ENCODE measurements at regions not wholly inside any gene's neighbourhood (a gene's known extent, or its start where the extent isn't known, plus 50 kb on each side); places are given as distances from the start of the nearest gene placed in this dataset.
A peak's percentile ranks its signal among the peaks of the same experiment; 100 is the strongest.

DNA sequence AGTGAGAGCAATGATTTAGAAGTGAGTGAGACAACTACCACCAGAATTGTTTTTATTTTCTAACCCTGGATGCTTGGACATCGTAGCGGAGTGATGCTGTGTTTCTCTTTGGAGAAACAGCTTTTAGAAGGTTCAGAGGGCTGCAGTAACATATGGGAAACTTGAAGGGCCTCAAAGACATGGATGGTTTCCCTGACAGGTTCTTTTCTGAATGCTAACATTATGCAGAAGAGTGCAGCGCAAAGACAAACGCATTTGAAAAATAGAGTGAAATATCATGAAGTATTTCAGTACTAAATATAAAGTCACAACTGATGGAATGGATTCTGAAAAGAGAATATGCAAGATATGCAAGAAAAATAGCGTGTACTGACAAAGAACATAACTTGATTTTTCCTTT is 385.1 kb upstream of the DSEL start:
- no peak for DNase-seq (ENCODE audit: low spot score)
- FAIRE-seq = no peak

DNA sequence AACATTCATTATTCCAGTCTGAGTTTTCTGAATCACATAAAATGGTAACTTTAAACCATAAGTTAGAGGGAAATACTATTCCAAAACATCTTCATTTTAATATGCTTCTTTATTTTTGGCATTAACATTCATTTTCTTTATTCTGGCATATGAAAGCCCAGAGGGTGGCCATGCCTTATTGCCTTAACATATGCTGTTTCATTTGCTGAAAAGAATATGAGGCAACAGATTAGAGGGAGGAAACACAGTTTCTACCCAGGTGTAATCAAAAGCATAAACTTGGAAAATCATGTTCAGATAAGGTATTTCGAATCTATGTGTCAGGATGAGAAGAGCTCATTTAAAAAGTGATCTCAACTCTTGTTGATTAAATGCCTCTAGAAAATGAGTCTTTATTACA is 379.9 kb upstream of the DSEL start:
- FAIRE-seq (no peak), DNase-seq (ENCODE audit: low spot score) (no peak)

DNA sequence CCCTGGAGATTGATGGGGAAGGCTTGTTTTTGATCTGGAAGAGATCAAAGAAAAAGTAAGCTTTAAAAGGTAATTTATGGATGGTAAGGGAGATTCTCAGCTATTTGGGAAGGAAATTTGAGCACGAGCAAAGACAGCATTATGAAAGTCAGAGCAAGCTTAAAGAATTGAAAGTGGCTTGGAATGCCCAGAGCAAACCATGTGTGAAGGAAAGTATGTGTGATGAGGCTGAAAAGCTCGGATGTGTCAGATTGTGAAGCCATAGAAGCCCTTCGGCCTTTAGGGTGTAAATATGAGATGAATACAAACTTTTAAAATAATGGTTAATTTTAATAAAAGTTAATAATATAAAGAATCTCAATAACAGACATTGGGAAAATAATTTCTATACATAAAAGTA is 377.4 kb upstream of the DSEL start:
- DNase-seq (ENCODE audit: low spot score) (no peak), FAIRE-seq (no peak)

DNA sequence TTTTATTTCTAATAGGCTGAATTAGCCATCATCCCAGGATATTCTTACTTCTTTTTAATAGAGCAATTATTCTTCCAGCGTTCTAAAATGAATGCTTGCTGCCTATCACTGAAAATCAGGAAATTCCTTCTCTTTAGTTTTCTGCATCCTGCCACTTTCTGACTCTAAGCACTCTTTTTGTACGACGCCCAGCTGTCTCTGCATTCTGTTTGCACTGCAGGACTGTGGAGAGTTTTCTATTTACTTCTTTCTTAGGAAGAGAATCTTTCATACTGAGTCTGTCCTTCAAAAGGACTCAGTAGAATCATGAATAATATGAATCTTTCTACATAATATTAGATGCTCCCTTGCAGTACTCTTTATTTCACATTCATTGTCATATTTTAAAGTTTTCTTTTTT is 360.4 kb upstream of the DSEL start:
- FAIRE-seq (no peak), DNase-seq (ENCODE audit: low spot score) (no peak)

DNA sequence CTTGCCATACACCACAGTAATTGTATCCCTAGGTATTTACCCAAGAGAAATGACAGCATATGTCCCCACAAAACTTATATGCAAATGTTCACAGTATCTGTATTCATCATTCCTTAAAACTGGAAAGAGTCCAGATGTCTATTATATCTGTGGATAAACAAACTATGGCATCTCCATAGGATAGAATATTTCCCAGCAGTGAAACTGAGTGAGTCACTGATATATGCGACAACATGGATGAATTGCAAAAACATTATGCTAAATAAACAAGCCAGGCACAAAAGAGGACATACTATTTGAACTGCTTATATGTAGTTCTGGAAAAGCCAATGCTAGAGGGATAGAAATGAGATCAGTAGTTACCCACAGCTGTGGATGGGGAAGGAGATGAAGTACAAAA is 359.4 kb upstream of the DSEL start:
- FAIRE-seq (no peak), DNase-seq (ENCODE audit: low spot score) (no peak)

DNA sequence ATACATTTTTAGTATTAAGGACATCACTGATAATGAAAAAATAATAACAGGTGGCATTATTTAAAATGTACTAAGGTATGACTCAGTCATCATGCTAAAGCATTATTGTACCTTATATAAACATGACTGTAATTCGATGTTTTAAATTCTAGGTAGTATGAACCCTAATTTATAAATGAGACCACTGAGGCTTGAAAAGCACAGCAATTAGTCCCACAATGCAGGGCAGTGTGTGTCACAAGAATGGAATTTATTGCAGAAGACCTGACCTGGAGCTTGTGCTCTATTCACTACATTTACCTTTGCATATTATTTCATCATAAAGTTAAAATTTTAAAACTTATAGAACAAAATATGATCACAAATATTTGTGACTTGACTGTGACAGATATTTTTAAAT is 358.5 kb upstream of the DSEL start:
- DNase-seq (ENCODE audit: low spot score) (no peak), FAIRE-seq (no peak)

DNA sequence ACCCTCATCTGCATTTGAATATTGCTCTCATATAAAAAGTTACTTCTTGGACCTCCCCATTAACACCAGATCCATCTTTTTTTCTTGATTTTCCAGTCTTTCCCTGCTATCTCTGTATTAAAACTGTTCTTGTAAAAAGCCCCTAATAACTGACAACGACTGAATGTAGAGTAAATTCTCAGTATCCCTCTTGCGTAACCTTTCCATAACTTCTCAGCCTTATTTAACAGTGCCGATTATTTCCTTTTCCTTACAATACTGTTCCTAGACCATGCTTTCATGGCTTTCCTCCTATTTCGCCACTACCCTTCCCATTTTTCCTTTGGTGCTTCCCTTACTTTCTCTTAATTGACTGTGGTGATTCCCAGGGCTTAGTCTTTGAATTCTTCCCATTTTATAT is 348.9 kb upstream of the DSEL start:
- no peak for FAIRE-seq

DNA sequence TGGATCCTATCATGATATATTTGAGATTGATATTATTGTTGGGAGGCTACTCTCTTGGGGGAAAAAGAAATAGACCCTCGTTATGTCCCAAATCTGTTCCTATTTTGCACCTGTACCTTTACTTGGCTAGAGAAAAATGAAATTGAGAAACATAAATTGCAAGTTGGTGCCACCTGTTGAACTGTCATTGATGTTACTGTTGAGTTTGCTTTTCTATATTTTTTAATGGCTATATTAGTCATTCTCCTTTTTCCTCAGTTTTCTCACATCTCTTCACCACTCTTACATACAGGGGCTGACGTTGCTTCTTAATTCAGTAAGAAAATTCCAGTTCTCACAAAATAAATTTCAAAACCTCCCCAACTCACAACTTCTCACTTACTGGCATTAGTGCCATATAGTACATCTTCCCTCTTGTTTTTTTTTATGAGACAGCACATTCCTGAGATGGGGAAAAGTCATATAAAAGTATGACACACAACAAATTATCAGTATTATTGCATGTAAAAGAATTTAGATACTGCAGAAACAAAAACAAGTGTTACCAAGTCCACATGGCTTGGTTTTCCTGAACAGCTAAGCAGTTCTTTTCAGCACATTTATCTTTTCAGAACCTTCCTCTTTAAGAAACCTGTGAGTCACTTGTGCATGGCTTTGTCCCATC is 348.3 kb upstream of the DSEL start:
- DNase-seq (ENCODE audit: low spot score) = no peak
- FAIRE-seq = no peak

More for the DNA sequence above, 348.9 kb upstream of the DSEL start:
- DNase-seq (ENCODE audit: low spot score) = no peak

DNA sequence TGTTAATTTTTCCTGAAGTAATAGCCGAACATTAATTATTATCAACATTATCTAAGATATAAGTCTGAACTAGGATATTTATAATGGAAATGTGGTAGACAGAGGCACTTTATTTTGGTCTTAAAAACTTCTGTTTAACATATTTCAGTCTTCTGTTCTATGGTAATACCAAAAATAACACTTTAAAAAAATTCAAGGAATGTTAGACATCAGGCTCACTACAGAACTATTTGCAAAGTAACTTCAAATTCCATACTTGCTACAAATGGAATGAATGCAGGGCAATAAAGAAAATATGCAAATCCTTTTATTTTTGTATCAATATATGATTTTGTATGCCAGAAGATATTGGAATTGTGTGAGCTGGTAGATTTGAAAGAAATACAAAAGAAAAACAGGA is 345.5 kb upstream of the DSEL start:
- FAIRE-seq = no peak
- DNase-seq (ENCODE audit: low spot score) = no peak

DNA sequence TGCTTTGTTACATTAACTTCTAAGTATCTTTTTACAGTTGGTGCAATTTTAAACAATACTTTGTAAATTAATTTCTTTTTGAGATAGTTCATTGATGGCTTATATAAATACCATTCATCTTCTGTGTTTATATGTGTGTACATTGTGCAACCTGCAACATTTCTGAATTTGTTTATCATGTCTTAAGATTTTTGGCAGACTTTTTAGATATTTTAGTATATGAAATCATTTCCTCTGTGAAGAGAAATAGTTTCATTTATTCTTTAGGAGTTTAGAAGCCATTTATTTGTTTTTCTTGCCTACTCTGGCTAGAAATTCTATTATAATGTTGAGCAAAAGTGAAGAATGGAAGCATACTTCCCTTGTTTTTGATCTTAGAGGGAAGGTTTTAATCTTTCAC is 337.8 kb upstream of the DSEL start:
- DNase-seq (ENCODE audit: low spot score) (no peak), FAIRE-seq (no peak)

DNA sequence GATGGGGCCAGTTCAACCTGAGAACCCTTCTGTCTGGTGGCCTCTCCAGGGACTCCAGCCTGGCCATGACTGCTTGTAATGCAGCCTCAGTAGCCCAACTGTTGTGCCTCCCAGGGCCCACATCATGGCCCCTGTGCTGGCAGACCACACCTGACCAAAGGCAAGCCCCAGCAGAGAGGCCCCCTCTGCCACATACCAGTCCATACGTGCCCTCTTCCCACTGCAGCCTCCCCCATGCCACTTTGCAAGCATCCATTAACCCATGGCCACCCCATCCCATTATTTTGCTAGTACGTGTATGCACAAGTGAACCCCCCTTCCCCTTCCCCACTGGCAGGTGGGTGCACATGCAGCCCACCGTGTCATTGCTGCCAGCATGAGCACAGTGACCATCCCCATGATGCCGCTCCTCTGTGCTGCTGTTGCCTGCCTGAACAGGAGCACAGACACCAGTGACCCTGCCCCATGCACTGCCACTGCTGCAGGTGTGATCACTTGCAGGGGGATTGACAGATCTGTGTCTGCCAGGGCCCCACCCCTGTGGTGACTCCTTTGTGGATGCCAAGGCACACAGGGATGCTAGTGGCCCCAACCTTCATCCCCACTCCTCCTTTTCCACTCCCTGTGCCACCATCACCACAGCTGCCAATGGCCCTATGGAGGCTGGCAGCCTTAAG is 330.0 kb upstream of the DSEL start:
- FAIRE-seq (no peak), DNase-seq (ENCODE audit: low spot score) (no peak)

DNA sequence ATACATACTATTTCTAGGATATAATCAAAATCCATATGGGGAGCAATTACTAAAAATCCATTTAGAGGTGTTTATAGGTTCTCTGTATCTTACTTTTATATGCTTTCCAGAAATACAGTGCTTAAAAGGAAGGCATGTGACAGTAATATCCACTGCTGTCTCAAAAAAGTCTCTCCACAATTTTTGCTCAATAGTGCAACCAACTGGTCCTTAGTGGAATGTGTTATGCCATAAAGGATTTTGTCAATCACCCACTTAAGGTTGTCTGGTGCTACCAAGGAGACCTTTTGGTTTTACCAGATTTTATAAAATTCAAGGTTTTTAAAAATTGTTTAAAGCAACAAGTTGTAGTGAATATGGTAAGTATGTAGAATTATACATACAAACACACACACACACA is 328.5 kb upstream of the DSEL start:
- no peak for FAIRE-seq

DNA sequence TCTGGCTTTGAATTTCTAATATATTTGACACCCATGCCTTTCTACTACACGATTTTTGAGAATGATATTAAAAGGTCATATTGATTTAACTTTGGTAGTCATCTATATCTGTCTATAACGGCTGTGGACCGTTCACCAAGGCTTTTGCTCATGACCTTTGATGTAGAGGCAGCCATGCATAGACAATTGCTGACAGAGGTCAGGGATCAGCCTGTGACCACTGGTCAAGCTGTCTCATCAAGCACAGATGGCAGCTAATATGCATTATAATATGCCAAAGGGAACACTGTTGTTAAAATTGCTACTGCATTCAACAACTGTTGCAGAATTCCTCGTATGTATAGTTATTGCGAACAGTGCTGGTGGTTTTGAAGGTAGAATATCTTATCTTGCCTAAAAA is 323.9 kb upstream of the DSEL start:
- no peak for DNase-seq (ENCODE audit: low spot score)
- FAIRE-seq = no peak

More for the DNA sequence above, 328.5 kb upstream of the DSEL start:
- no peak for DNase-seq (ENCODE audit: low spot score)

DNA sequence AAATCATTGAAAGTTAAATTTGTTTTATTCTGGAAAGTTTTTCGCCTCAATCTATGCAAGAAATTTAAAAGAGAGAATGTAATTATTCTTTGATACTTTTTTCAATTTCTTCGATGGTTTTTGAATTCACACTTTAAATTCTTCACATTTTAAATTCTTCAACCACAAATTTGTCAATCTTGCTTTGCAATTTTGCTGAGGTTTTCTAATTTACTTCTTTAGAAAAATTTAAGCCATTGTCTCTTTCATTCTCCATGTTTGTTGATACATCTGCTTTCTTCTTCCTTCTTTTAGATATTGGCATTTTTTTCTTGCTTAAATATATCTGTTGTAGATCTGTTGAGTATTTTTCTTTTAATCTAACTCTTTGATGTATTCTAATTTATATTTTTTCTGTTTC is 301.9 kb upstream of the DSEL start:
- no peak for DNase-seq (ENCODE audit: low spot score)
- FAIRE-seq = no peak

DNA sequence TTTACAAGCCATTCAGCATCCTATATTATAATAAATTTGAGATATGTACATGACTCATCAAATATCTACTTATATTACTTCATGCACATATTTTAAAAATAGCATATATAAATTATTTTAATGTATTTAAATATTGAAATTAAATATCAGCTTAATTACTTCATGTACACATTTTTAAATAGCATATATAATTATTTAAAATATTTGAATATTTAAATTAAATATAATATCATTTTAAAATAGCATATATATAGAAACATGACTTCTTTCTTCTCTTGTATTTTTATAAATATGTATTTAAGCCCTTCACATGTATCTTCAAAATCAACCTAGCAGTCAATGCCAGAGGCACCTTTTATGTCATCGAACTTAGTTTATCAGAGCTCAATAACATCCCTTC is 298.8 kb upstream of the DSEL start:
- DNase-seq (ENCODE audit: low spot score) (no peak), FAIRE-seq (peak; percentile 42)

DNA sequence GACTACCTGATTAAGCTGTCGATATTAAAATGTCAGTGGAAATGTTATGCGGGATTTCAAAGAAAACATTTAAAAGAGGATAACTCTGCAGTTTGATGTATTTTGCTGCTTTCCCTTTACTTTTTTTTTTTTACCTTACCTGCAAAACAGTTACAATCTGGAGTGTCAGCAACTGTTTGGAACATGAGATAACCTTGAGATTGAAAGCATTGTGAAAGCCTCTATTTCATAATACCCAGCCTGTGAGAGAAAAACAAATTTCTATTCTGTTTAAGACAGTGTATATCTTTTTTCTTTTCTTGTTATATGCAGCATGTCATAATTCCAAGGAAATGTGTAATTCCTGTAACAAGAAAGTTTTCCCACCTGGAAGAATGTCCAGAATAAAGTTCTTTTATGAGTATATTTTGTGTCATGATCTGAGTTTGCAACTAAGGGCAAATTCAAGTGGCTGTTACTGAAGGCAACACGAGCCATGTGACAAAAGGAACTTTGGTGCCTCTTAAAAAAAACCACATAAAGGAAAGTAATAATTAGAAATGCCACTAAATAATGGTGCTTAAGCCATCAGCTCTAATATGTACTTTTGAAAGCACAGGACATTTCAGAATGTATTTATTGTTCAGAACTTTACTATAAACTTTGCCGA is 297.0 kb upstream of the DSEL start:
- FAIRE-seq = no peak

DNA sequence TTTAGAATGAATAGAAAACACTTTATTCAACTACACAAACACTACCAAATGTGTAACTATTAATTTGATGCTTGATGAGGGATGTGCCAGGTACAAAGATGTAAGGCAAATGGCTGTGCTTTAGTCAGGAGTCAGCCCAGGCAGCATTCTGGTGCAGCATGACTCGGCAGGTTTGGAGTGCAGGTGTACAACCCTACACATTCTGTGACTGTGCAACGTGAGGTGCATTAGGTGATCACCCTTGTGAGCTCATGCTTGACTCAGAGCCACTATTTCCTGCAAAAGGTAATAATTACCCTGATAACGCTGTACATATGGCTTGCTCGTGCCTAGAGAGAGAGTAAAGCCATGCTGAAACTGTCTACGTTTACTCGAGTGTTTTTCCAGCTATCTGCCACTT is 288.7 kb upstream of the DSEL start:
- FAIRE-seq (no peak), DNase-seq (ENCODE audit: low spot score) (no peak)

More for the DNA sequence above, 297.0 kb upstream of the DSEL start:
- no peak for DNase-seq (ENCODE audit: low spot score)

DNA sequence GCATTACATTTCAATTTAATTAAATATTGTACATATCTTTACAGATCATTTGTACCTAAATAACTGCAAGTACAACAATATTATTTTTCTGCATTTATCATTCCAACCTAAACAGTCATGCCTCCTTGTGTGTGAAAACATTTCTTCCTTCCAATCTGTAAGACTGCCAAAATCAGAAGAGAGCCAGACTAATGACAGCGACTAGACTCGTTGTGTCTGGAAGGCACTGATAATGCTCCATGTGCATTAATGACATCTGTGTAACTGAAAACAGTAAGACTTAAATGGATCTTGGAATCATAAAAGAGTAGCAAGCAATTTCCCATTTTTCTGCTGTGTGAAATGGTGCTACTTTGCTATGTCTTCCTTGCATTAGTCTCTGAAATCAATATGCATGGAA is 278.0 kb upstream of the DSEL start:
- FAIRE-seq = no peak
- DNase-seq (ENCODE audit: low spot score) = no peak

DNA sequence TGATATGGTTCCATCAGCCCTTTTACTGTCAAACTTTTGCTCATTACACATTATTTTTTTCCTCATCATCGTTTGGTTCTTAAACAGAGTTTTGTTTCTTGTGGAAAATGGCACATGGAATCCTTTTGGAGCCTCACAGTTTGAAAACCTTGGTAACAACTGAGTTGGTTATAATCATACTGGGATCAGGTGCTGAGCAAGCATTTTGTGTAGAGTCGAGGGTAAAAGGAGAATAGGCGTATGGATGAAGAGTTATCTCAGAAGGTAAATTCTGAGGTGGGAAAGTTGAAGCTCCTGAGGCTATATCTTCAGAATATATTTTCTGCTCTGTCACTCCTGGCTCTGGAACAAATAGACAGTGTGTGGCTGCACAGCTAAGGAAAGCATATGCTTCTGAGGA is 274.0 kb upstream of the DSEL start:
- DNase-seq (ENCODE audit: low spot score) (no peak), FAIRE-seq (no peak)

DNA sequence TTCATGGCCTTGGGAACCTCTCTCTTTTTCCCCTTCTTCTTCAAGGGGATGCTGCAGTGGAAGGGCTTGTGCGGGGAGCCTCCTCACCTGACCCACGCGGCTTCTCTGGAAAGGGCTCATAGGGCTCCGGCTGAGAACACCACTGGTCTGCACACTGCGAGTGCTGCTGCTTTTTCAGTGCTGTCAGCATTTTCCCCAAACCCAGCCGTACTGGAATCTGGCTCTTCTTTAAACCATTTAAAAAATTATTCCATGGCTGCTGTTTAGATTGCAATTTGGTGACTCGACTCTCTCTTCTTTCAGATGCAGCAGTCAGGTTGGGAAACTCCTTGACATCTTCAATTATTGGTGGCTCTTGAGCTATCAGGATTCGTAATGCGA is 272.6 kb upstream of the DSEL start:
- DNase-seq (ENCODE audit: low spot score) (no peak), FAIRE-seq (no peak)

DNA sequence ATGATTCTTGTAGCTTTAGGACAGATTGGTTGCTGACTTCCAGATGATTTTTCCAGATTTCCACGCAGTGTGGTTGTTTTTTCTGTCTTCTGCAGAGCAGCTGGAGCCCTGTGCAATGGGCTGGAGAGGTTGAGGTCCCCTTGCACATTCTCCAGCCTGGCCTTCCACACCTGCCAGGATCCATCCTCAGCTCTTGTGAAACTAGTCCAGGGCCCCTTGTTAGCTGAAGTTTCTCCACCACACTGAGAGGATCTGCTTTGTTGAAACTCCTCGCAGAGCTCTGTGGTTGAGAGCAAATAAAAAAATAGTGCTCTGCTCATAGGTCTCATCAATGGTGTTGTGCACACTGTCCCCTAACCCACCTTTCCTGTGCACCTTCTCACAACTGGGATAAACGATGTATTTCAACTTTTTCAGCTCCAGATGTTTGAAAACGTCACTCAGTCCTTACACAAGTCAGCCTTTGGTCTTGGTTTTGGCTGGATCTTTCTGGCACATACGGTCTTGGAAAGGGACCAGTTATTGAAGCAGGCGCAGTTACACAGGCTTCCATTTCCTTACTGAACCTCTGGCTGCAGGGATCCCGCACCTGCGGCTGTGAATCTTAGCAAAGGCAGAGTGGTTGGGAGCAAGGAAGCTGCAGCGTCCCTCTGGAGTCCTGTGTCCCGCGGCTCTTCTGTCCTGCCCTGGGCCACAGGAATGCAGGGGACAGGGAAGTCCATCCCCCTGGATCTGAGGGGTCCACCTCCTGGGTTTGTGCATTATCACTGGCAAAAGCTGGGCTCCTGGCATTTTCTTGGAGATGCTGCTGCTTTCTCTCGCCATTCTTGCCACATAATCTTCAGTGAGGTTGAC is 272.0 kb upstream of the DSEL start:
- DNase-seq (ENCODE audit: low spot score) (no peak), FAIRE-seq (no peak)

All from RCC 7860 (cell line).